RWPE2 (cell line): ENCODE measurements at regions not wholly inside any gene's neighbourhood (a gene's known extent, or its start where the extent isn't known, plus 50 kb on each side); places are given as distances from the start of the nearest gene placed in this dataset.

ENCODE experiments used
- ATAC-seq: fragments of 200-7000 bp; cut with Tn5 transposase; 3 replicates; pipeline ENCODE4 v1.9.1; 2021; ENCODE audit warnings: low read depth
- DNase-seq: peaks from one replicate; pipeline ENCODE4 v3.0.0-alpha.2; 2020; ENCODE audit warnings: low spot score
- H3K27ac ChIP-seq: fragments of 450-650 bp; 2 replicates; pipeline ENCODE4 v1.5.1; 2017; ENCODE audit warnings: mild to moderate bottlenecking; ENCODE audit not compliant: poor library complexity, severe bottlenecking
- H3K27me3 ChIP-seq: fragments of 250-450 bp; sonication (Bioruptor Pico); 2 replicates; pipeline ENCODE4 v1.5.1; 2021; ENCODE audit warnings: mild to moderate bottlenecking, moderate library complexity; ENCODE audit not compliant: insufficient read depth, poor library complexity, severe bottlenecking
- H3K36me3 ChIP-seq: fragments of 250-450 bp; sonication (Bioruptor Pico); 2 replicates; pipeline ENCODE4 v1.5.1; 2020; ENCODE audit warnings: low read depth, mild to moderate bottlenecking, moderate library complexity
- H3K4me1 ChIP-seq: fragments of 250-450 bp; sonication (Bioruptor Pico); 2 replicates; pipeline ENCODE4 v1.5.1; 2021; ENCODE audit warnings: mild to moderate bottlenecking, moderate library complexity; ENCODE audit not compliant: insufficient read depth, poor library complexity, severe bottlenecking
- H3K4me3 ChIP-seq: fragments of 250-450 bp; sonication (Bioruptor Pico); 2 replicates; pipeline ENCODE4 v1.5.1; 2021; ENCODE audit warnings: mild to moderate bottlenecking, moderate library complexity; ENCODE audit not compliant: severe bottlenecking
- H3K9me3 ChIP-seq: fragments of 250-450 bp; sonication (Bioruptor Pico); 2 replicates; pipeline ENCODE4 v1.5.1; 2021; ENCODE audit warnings: mild to moderate bottlenecking, moderate library complexity; ENCODE audit not compliant: severe bottlenecking
- TF ChIP-seq, protein P1 (sequence below): fragments of 450-650 bp; IDR thresholded peaks from one replicate; pipeline ENCODE4 v1.5.1; 2017; ENCODE audit warnings: mild to moderate bottlenecking, moderate library complexity; ENCODE audit not compliant: poor library complexity, severe bottlenecking

DNA sequence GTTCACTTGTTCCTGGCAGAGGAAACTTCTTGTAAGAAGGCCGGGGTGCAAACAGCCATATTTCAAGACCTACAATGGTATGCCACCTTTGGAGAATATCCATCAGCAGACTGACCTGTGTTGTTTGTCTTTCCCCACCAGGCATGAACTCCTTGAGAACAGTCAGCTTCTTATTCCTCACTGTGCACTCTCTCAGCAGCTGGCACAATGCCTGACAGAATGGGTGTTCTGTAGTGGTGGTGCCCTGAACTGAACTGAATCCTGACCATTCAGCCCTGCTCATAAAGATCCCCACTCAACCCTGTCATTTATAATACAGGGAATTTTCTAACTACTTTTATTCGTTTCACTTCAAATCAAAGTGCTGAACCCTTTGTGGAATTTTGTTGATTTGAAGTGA lies 206.9 kb downstream of the COX7C start:
- Histone ChIP-seq H3K4me3 (no peak overlapping the region), H3K4me1 (no peaks in the 10 kb centered on the region), H3K27me3 (peaks cover 34% of the 10 kb centered on the region), H3K36me3 (no peaks in the 10 kb centered on the region), H3K9me3 (peaks cover 2% of the 10 kb centered on the region), H3K27ac (no peak overlapping the region)
- TF ChIP-seq, protein P1, sequence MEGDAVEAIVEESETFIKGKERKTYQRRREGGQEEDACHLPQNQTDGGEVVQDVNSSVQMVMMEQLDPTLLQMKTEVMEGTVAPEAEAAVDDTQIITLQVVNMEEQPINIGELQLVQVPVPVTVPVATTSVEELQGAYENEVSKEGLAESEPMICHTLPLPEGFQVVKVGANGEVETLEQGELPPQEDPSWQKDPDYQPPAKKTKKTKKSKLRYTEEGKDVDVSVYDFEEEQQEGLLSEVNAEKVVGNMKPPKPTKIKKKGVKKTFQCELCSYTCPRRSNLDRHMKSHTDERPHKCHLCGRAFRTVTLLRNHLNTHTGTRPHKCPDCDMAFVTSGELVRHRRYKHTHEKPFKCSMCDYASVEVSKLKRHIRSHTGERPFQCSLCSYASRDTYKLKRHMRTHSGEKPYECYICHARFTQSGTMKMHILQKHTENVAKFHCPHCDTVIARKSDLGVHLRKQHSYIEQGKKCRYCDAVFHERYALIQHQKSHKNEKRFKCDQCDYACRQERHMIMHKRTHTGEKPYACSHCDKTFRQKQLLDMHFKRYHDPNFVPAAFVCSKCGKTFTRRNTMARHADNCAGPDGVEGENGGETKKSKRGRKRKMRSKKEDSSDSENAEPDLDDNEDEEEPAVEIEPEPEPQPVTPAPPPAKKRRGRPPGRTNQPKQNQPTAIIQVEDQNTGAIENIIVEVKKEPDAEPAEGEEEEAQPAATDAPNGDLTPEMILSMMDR: no peak
- ATAC-seq (peak; percentile 10; the same call in 1 of the 3 replicates), DNase-seq (no peak)

DNA sequence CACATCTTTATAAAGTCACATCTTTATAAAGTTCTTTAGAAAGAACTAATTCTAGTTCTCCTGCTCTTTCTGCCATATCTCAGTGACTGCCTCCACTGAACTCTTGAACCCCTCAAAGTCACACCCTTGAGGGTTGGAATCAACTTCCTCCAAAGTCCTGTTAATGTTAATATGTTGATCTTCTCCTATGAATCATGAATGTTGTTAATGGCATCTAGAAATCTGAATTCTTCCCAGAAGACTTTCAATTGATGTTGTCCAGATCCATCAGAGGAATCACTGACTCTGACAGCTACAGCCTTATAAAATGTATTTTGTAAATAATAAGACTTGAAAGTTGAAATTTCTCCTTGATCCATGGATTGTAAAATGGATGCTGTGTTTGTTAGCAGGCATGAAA lies 213.4 kb downstream of the COX7C start:
- H3K36me3 ChIP-seq: no peaks in the 10 kb centered on the region
- no peaks in the 10 kb centered on the region for H3K4me1 ChIP-seq
- H3K27me3 ChIP-seq: peaks cover 25% of the 10 kb centered on the region
- ATAC-seq: no peak
- TF ChIP-seq, protein P1: no peak
- H3K27ac ChIP-seq: no peak overlapping the region
- H3K4me3 ChIP-seq: no peak overlapping the region
- no peak for DNase-seq
- no peaks in the 10 kb centered on the region for H3K9me3 ChIP-seq

DNA sequence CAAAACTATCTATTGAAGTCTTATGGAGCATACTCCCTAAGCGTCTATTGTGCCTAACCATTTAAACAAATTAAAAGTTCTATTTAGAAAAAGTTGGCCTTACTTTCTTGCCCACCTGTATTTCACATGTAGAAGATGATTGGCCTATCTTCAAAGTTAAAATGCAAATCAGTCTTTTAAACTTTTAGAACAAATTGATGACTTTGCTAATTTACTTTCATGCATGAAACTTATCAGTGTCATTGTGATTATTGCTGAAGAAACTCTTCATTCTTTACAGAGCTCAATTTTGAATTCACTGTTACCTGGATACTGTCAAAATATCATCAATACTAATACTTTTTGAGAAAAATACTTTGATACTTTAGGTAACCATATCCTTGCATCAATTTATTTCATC lies 216.1 kb downstream of the COX7C start:
- TF ChIP-seq, protein P1: no peak
- Histone ChIP-seq H3K9me3 (no peaks in the 10 kb centered on the region), H3K27me3 (no peaks in the 10 kb centered on the region), H3K27ac (no peak overlapping the region), H3K4me3 (no peak overlapping the region), H3K36me3 (no peaks in the 10 kb centered on the region), H3K4me1 (no peaks in the 10 kb centered on the region)
- no peak for ATAC-seq
- no peak for DNase-seq

DNA sequence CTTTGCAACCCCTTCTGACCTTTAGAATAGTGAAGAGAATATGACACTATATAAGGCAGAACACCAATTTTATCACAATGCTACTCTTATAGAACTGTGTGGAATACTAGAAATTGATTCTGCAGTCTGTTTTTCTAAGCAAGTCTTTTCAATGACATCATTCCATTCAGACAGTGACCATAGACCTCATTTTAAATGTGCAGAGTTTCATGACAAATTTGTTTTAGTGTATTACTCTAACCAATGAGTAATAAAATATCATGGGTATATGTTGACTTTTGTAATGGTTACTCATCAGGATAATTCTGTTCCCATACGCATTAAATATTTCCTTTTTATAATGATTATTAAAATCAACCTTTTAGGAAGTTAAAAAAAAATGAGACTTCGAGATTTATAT lies 219.9 kb downstream of the COX7C start:
- TF ChIP-seq, protein P1: no peak
- no peaks in the 10 kb centered on the region for H3K36me3 ChIP-seq
- DNase-seq: no peak
- no peaks in the 10 kb centered on the region for H3K4me1 ChIP-seq
- H3K27ac ChIP-seq: no peak overlapping the region
- H3K9me3 ChIP-seq: no peaks in the 10 kb centered on the region
- peak; percentile 35; the same call in 1 of the 3 replicates for ATAC-seq
- no peak overlapping the region for H3K4me3 ChIP-seq
- no peaks in the 10 kb centered on the region for H3K27me3 ChIP-seq

DNA sequence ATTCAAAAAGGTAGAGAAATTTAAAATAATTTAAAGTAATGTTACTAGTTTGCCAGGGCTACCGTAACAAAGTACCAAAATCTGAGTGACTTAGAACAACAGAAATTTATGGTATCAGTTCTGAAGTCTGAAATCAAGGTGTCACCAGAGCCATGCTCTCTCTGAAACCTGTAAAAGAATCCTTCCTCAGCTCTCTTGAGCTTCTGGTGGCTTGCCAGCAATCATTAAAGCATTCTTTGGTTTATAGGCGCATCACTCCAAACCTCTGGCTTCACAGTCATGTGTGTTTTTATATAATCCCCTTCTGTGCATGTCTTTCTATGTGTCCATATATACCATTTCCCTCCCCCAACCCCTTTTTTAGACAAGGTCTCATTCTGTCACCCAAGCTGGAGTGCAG lies 220.3 kb downstream of the COX7C start:
- no peaks in the 10 kb centered on the region for H3K4me1 ChIP-seq
- H3K27ac ChIP-seq: no peak overlapping the region
- TF ChIP-seq, protein P1: no peak
- H3K36me3 ChIP-seq: no peaks in the 10 kb centered on the region
- 0 out of 3 replicates have a peak, but pooled peaks have one; percentile 12 for ATAC-seq
- DNase-seq: no peak
- H3K27me3 ChIP-seq: no peaks in the 10 kb centered on the region
- no peaks in the 10 kb centered on the region for H3K9me3 ChIP-seq
- no peak overlapping the region for H3K4me3 ChIP-seq
